ENCODE measurements at regions not wholly inside any gene's neighbourhood (a gene's known extent, or its start where the extent isn't known, plus 50 kb on each side); places are given as distances from the start of the nearest gene placed in this dataset.

DNA sequence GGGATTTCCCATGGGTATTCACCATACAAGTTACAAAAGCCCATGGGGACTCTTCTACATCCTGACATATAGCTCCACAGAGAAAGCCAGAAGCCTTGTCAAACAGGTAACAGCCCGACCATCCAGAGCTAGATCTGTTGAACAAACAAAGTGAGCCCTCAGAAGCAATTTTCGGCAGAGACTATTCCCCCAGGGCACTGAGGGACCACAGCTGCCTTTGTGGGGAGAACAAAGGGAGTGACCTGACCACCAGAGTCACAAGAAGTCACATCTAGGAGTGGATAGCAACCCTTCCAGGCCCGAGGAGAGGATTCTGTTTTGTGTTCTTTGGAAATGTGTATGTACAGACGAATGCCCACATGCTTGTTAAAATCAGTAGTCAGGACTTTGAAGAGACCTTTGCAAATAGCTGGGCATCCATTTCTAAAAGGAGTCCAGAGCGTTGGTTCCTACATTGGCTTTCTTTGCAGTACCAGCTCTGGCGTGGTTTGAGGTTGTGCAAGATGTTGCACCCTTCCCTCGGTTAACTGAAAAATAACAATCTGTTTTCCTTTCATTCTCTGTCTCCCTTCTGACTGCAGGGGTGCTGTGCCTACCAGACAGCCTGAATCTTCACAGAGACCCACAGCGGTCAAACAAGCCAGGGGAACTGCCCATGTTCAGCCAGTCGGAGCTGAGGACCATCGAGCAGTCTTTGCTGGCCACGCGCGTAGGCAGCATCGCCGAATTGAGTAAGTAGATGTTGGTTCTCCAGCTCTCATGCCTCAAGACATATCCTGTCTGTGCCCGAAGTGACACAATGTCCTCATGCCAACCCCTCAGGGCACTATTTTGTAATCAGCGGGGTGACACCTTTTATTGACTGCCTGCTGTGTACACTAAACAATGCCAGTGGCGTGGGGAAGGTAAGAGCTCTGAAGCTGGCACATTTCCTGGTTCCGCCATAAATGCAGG lies 165.4 kb upstream of the PWP1 start:
- FAIRE-seq (no peak), DNase-seq (ENCODE audit: insufficient read length, low spot score) (no peak)
- TF ChIP-seq, protein P1, sequence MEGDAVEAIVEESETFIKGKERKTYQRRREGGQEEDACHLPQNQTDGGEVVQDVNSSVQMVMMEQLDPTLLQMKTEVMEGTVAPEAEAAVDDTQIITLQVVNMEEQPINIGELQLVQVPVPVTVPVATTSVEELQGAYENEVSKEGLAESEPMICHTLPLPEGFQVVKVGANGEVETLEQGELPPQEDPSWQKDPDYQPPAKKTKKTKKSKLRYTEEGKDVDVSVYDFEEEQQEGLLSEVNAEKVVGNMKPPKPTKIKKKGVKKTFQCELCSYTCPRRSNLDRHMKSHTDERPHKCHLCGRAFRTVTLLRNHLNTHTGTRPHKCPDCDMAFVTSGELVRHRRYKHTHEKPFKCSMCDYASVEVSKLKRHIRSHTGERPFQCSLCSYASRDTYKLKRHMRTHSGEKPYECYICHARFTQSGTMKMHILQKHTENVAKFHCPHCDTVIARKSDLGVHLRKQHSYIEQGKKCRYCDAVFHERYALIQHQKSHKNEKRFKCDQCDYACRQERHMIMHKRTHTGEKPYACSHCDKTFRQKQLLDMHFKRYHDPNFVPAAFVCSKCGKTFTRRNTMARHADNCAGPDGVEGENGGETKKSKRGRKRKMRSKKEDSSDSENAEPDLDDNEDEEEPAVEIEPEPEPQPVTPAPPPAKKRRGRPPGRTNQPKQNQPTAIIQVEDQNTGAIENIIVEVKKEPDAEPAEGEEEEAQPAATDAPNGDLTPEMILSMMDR (IDR thresholded peaks at IDR 0.05; ENCODE audit: insufficient read depth, missing control alignments), result no peak

DNA sequence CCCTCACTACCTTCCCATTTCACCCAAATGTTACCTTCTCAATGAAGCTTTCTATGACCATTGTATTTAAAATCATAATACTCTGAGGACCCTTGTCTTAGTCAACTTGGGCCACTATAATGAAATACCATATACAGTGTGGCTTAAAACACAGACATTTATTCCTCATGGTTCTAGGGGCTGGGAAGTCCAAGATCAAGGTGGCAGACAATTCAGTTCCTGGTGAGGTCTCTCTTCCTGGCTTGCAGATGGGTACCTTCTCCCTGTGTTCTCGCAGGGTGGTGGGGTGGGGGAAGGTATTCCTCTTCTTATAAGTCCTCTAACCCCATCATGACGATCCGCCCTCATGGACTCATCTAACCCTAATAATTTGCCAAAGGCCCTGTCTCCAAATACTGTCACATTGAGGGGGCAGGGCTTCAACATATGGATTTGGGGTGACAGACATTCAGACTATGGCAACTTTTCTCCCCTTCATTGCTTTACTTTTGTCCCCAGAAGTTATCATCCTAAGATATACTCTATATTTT lies 163.7 kb upstream of the PWP1 start:
- TF ChIP-seq, protein P1 (IDR thresholded peaks at IDR 0.05; ENCODE audit: insufficient read depth, missing control alignments), result no peak
- no peak for DNase-seq (ENCODE audit: insufficient read length, low spot score)
- no peak for FAIRE-seq

DNA sequence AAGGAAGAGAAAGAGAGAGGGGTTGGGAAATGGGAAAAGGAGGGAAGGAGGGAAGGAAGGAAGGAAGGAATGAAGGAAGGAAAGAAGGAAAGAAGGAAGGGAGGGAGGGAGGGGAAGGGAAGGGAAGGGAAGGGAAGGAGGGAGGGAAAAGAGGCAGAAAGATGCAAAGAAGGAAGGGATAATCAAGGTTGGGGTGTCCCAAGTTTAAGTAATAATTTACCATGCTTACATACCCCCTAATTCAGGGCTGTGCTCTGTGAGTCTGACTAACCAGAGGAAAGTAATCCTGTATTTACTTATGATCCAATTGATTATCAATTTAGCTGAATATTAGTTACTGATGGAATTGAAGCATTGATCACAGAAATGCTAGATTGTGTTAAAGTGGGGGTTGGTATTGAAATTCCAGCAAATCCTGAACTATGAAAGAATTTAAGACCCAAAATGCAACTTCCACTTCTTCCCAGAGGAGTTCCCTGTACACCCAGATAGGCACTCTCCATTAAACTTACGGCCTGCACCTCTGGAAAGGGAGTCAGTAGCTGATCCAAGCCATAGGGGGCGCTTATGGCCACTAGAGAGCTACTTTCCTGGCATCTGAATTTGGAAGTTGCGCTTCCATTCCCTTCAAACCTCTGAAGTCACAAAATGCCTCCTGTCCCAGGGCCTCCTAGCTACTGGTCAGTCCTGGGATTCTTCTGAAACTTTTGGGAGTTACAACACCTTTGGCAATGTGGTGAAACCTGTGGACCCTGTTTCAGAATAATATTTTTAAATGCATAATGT lies 162.7 kb upstream of the PWP1 start:
- no peak for FAIRE-seq
- TF ChIP-seq, protein P1 (IDR thresholded peaks at IDR 0.05; ENCODE audit: insufficient read depth, missing control alignments), result peak; percentile 14
- no peak for DNase-seq (ENCODE audit: insufficient read length, low spot score)

DNA sequence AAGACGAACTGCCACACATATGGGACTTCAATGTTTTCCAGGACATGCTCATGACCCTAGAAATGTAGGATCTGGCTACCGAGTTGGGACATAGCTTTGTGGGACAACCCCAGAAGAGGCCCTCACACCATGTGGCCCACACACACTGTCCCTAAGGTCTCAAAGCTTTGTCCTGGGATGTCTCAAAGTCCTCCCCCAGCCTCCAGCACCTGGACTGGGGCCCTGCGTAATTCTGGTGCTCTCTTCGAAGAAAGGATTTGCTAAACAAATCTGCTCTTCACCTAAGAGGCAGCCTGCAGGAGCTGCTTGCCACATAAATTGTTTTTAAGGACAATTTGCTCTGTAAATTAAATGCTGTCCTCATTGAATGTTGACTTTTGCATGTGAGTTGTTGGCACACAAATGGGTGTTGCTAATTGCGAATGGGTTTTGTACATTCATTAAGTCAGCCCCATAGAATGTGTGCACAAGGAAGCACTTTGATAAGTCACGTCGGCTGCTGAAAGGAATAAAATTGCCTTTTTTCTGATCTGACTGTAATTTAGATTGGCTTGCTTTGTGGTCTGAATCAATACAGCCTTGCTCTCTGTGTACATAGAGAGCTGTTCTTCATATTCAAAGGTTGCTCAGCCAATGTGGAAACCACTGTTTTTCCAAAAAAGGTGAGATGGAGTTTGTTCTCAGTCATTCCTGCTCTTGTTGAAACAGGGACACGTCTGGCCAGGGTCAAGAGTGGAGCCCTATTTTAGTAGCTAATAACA lies 161.6 kb upstream of the PWP1 start:
- TF ChIP-seq, protein P1 (IDR thresholded peaks at IDR 0.05; ENCODE audit: insufficient read depth, missing control alignments), result no peak
- DNase-seq (ENCODE audit: insufficient read length, low spot score) (no peak), FAIRE-seq (no peak)

DNA sequence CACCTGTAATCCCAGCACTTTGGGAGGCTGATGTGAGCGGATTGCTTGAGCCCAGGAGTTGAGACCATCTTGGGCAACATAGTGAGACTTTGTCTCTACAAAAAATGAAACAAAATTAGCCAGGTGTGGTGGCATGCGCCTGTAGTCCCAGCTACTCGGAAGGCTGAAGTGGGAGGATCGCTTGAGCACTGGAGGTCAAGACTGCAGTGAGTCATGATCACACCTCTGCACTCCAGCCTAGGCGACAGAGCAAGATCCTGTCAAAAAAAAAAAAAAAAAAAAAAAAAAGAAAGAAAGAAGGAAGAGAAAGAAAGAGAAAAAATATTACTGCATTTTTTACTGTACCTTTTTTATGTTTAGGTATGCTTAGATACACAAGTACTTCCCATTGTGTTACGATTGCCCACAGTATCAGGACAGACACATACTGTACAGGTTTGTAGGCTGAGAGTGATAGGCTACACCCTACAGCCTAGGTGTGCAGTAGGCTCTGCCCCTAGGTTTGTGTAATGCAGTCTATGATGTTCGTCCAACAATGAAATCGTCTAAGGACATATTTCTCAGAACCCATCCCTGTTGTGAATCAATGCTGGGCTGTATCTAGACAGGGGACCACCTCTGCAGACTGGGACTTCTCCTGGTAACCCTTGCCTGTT lies 160.4 kb upstream of the PWP1 start:
- DNase-seq (ENCODE audit: insufficient read length, low spot score) (no peak), FAIRE-seq (no peak)
- TF ChIP-seq, protein P1 (IDR thresholded peaks at IDR 0.05; ENCODE audit: insufficient read depth, missing control alignments), result no peak
